Upper lobe of left lung (tissue), 4 donors: ENCODE measurements at regions not wholly inside any gene's neighbourhood (a gene's known extent, or its start where the extent isn't known, plus 50 kb on each side); places are given as distances from the start of the nearest gene placed in this dataset.

ENCODE experiments used
- POLR2A ChIP-seq, 4 donors: fragments of 450-650 bp; IDR thresholded peaks; one replicate each; pipeline ENCODE4 v1.5.1; 2016 to 2017; ENCODE audit warnings: antibody characterized with exemption in 4 of 4, mild to moderate bottlenecking in 2 of 4
- POLR2AphosphoS5 ChIP-seq, 2 donors: sonication (generic); formaldehyde crosslinking; IDR thresholded peaks; one replicate each; pipeline ENCODE4 v1.5.1; 2017; ENCODE audit warnings: antibody characterized with exemption in 2 of 2
- TF ChIP-seq, protein P1 (sequence below), 6 experiments: fragments of 450-650 bp in 4 of 6; fragments of 200-600 bp in 2 of 6; sonication (generic) in 2 of 6; IDR thresholded peaks; one replicate each; pipeline ENCODE4 v1.5.1; 2016 to 2019; ENCODE audit warnings: antibody characterized with exemption in 6 of 6

DNA sequence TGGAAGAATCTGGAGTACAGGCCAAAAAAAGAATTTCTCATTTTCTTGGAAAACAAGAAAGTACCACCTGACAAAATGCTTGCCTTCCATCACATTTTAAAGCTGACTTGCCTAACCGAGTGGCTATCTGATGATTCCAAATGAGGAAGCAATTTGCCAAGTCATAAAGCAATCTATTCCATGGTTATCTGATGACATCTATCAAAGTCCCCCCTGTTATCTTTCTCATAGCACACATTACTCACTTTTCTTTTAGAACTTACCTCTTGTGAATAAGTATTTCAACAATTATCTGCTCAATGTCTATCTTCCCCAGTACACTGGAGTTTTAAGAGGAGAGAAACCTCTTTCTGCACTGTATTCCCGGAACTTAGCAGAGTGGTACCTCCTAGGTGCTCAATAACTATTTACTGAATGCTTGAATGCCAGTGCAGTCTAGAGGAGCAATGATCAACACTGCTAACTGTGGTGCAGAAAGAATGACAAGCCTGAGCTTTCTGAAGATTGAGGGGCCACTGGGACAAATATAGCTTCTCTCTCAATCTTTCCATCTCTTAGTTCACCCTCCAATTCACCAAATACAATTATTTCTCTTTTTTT is 186.3 kb upstream of the ATP11B start:
- TF ChIP-seq POLR2AphosphoS5 (IDR thresholded peaks at IDR 0.05), result no peak
- TF ChIP-seq, protein P1, sequence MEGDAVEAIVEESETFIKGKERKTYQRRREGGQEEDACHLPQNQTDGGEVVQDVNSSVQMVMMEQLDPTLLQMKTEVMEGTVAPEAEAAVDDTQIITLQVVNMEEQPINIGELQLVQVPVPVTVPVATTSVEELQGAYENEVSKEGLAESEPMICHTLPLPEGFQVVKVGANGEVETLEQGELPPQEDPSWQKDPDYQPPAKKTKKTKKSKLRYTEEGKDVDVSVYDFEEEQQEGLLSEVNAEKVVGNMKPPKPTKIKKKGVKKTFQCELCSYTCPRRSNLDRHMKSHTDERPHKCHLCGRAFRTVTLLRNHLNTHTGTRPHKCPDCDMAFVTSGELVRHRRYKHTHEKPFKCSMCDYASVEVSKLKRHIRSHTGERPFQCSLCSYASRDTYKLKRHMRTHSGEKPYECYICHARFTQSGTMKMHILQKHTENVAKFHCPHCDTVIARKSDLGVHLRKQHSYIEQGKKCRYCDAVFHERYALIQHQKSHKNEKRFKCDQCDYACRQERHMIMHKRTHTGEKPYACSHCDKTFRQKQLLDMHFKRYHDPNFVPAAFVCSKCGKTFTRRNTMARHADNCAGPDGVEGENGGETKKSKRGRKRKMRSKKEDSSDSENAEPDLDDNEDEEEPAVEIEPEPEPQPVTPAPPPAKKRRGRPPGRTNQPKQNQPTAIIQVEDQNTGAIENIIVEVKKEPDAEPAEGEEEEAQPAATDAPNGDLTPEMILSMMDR (IDR thresholded peaks at IDR 0.05), result no peak
- no peak for TF ChIP-seq POLR2A (IDR thresholded peaks at IDR 0.05)
